ENCODE measurements at regions not wholly inside any gene's neighbourhood (a gene's known extent, or its start where the extent isn't known, plus 50 kb on each side); places are given as distances from the start of the nearest gene placed in this dataset.

GRCh38 chr14:84882830-84883229 is 647.1 kb upstream of the FLRT2 start:
- Histone ChIP-seq H3K27ac (ENCODE audit: low read depth, low read length) (no peak overlapping the region), H3K27me3 (ENCODE audit: control insufficient read depth, insufficient read depth, low read length) (no peaks in the 10 kb centered on the region), H3K9me3 (ENCODE audit: control insufficient read depth, insufficient read depth, low read length) (no peaks in the 10 kb centered on the region), H3K4me3 (ENCODE audit: low read depth, low read length) (no peak overlapping the region)
- DNase-seq (ENCODE audit: low read depth, low spot score) = no peak
- TF ChIP-seq CTCF (IDR thresholded peaks at IDR 0.05; ENCODE audit: low read depth, low read length) = no peak
- CTCF ChIA-PET = no interaction called here
- POLR2A ChIA-PET = no interaction called here

GRCh38 chr14:84885061-84885460 is 644.9 kb upstream of the FLRT2 start:
- ChIA-PET POLR2A (no interaction called here), CTCF (no interaction called here)
- no peak for DNase-seq (ENCODE audit: low read depth, low spot score)
- no peak for TF ChIP-seq CTCF (IDR thresholded peaks at IDR 0.05; ENCODE audit: low read depth, low read length)
- H3K4me3 ChIP-seq (ENCODE audit: low read depth, low read length) = no peak overlapping the region
- no peak overlapping the region for H3K27ac ChIP-seq (ENCODE audit: low read depth, low read length)
- H3K27me3 ChIP-seq (ENCODE audit: control insufficient read depth, insufficient read depth, low read length) = no peaks in the 10 kb centered on the region
- H3K9me3 ChIP-seq (ENCODE audit: control insufficient read depth, insufficient read depth, low read length) = no peaks in the 10 kb centered on the region

GRCh38 chr14:84891404-84891803 is 638.5 kb upstream of the FLRT2 start:
- Histone ChIP-seq H3K27me3 (ENCODE audit: control insufficient read depth, insufficient read depth, low read length) (no peaks in the 10 kb centered on the region), H3K27ac (ENCODE audit: low read depth, low read length) (no peak overlapping the region), H3K9me3 (ENCODE audit: control insufficient read depth, insufficient read depth, low read length) (no peaks in the 10 kb centered on the region), H3K4me3 (ENCODE audit: low read depth, low read length) (no peak overlapping the region)
- ChIA-PET CTCF (no interaction called here), POLR2A (no interaction called here)
- no peak for TF ChIP-seq CTCF (IDR thresholded peaks at IDR 0.05; ENCODE audit: low read depth, low read length)
- DNase-seq (ENCODE audit: low read depth, low spot score) = no peak

- Histone ChIP-seq H3K27me3 (ENCODE audit: control insufficient read depth, insufficient read depth, low read length) (no peaks in the 10 kb centered on the region), H3K9me3 (ENCODE audit: control insufficient read depth, insufficient read depth, low read length) (no peaks in the 10 kb centered on the region), H3K27ac (ENCODE audit: low read depth, low read length) (no peak overlapping the region), H3K4me3 (ENCODE audit: low read depth, low read length) (no peak overlapping the region)
- ChIA-PET POLR2A (no interaction called here), CTCF (no interaction called here)
- TF ChIP-seq CTCF (IDR thresholded peaks at IDR 0.05; ENCODE audit: low read depth, low read length) = no peak
- DNase-seq (ENCODE audit: low read depth, low spot score) = no peak
These were observed 635.7 kb upstream of the FLRT2 start for GRCh38 chr14:84894254-84894653.

GRCh38 chr14:84922370-84922769 is 607.6 kb upstream of the FLRT2 start:
- TF ChIP-seq CTCF (IDR thresholded peaks at IDR 0.05; ENCODE audit: low read depth, low read length) = no peak
- H3K9me3 ChIP-seq (ENCODE audit: control insufficient read depth, insufficient read depth, low read length) = no peaks in the 10 kb centered on the region
- ChIA-PET POLR2A (no interaction called here), CTCF (no interaction called here)
- H3K4me3 ChIP-seq (ENCODE audit: low read depth, low read length) = no peak overlapping the region
- H3K27ac ChIP-seq (ENCODE audit: low read depth, low read length) = no peak overlapping the region
- H3K27me3 ChIP-seq (ENCODE audit: control insufficient read depth, insufficient read depth, low read length) = no peaks in the 10 kb centered on the region
- no peak for DNase-seq (ENCODE audit: low read depth, low spot score)
